NCI-H748 treated with DMSO at 0.1 percent for 48 hours (cell line): ENCODE measurements at regions not wholly inside any gene's neighbourhood (a gene's known extent, or its start where the extent isn't known, plus 50 kb on each side); places are given as distances from the start of the nearest gene placed in this dataset.
"Not testable (repeated sequence)": the region's sequence is repeated elsewhere in the genome, so short reads cannot be mapped to it uniquely, and the experiment has no call there.

Source experiments
- DNase-seq: peaks from one replicate; lab custom pipeline; 2025; lab: John Stamatoyannopoulos, UW

DNA sequence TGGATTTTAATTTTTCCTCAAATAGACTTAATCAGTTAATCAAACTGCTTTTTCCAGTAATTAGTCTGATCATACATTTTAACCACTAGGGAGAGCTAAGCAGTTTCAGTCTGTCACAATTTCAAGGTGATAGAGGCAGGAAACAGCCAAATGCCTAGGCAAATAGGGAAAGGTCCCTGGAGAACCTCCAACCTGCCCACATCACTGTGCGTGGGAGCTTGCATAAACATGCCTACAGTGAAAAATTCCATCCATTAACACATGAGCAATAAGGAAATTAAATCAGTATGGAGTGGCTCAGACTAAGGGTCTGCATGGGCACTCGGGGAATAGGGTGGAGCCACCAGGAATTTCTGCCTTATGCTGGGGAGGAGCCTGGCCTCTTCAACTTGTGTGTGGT is 74.6 kb downstream of the AASDHPPT start:
- DNase-seq: no peak

DNA sequence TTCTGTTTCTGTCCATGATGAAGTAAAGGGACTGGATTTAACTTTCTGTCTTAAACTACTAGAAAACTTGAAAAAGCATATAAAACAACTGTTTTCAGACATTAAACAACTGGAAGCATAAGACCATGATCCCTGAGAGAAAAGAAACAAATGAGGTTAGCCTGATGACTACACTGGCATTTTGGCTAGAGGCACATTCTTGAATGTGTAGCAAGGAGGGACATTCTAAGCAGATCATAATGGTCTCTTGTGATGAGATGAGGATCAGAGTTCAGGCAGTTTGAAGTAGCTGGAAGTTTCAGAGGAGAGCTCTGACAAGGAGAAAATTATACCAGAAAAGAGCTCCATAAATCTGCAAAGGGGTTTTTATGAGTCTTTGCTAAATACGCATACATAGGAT is 75.4 kb downstream of the AASDHPPT start:
- no peak for DNase-seq

DNA sequence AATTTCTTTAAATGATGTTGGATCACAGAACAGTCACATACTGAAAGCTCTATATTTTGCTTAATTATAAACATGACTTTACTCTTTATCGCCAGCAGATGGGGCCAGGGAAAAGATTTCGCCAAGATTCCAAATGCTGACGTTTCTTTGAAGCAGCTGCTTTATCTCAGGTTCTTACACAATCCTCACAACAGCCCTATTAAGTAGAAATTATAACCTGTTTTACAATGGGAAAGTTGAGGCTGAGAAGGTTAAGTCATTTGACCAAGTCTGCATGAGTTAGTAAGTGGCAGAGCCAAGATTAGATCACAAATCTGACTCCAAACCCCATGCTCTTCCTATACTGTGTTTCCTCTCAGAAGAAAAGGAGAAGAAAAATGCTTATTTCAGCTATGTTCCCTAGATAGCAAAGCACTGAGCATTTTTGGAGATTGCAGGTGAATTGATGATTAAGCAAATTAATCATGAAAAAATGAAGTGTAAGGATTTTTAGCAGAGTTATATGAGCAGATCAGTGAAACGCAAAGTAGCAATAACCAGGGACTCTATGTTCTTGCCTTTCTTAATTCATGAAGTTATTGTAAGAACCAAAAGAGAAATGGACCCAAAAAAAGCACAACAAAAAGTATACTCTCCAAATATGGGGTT is 79.0 kb downstream of the AASDHPPT start:
- DNase-seq: no peak

DNA sequence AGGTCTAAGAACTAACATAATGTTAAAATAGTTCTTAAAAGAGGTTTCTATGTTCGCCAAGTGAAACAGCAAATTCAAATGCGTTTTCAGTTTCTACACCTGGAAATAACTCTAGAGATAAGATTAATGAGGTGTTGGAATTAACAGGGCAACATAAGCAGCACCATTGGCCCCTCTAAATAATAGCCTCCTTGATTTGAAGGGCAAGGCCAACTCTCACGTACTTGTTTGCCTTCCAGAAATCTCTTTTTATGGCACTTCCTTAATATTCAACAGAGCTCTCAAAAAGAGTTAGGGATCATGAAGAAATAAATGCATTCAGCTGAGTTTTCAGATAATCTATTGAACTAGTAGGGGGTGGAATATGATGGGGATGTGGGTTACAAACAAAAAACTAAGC is 80.9 kb downstream of the AASDHPPT start:
- DNase-seq: no peak

DNA sequence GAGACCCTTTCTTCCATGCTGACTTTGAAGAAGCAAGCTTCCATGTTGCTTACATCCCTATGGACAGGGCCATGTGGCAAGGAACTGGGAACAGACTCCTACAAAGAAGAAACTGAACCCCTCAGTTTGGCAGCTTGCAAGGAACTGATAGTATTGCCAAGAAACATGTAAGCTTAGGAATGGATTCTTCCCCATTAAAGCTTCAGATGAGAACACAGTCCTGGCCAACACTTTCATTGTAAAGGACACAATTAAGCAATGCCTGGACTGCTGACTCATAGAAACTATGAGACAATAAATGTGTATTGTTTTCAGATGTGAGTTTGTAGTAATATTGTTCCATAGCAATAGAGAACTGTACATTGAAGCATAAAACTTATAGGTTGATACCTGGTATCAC is 82.4 kb downstream of the AASDHPPT start:
- no peak for DNase-seq

DNA sequence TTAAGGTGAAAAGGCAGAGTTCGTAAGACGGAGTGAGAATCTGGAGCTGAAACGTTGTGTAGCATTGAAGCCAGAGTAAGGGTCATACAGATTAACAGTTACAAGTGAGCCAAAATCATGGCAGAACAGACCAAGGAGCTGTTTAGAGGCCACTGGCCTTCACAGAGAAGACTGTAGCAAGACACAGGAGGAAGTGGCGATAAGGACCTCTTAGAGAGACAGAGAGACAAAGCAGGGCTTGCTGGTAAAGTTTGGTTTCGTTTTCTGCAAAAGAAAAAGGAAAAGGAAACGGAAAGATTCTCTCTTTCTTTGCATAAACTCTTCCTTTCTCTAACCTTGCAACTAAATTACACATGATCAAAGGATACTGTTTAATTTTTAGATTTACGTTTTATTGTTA is 83.0 kb downstream of the AASDHPPT start:
- DNase-seq: no peak

DNA sequence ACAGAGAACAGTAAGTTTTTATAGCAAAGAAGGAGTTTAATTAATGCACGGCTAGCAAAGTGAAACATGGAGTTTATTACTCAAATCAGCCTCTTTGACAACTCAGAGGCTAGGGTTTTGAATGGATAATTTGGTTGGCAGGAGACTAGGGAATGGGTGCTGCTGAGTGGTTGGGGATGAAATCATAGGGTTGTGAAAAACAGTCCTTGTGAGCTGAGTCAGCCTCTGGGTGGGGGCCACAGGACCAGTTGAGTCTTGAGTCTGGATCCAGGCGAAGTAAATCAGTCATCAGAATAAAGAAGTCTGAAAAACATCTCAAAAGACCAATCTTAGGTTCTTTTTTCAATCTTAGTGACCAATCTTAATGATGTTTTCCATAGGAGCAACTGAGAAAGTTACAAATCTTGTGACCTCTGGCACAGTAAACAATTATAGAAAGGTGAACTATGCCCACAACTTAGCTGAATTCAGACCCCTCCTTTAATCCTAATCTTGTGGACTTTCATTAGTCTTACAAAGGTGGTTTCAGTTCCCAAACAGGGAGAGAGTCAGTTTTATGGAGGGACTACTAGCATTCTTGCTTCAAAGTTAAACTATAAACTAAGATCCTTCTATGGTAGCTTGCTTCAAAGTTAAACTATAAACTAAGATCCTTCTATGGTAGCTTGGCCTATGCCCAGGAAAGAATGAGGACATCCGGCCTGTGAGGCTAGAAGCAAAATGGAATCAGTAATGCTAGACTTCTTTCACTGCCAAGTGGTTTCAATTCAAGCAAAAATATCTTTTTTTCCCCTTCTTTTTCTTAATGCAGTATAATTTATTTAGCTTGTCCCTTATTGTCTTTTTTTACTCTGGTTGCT is 84.5 kb downstream of the AASDHPPT start:
- no peak for DNase-seq

DNA sequence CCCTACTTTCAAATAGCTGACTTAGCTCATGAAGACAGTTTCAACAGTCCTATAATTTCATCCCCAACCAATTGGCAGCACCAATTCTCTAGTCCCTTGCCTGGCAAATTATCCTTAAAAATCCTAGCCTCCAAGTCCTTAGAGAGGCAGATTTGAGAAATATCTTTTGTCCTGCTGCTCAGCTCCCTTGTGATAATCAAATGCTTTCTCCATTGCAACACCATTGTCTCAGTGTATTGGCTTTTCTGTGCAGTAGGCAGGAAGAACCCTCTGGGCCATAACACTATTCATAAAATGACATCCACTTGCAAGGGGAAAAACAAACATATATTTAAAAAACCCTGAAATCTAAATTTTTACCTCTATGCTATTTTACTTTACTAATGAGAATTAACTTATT is 89.6 kb downstream of the AASDHPPT start:
- DNase-seq: no peak

DNA sequence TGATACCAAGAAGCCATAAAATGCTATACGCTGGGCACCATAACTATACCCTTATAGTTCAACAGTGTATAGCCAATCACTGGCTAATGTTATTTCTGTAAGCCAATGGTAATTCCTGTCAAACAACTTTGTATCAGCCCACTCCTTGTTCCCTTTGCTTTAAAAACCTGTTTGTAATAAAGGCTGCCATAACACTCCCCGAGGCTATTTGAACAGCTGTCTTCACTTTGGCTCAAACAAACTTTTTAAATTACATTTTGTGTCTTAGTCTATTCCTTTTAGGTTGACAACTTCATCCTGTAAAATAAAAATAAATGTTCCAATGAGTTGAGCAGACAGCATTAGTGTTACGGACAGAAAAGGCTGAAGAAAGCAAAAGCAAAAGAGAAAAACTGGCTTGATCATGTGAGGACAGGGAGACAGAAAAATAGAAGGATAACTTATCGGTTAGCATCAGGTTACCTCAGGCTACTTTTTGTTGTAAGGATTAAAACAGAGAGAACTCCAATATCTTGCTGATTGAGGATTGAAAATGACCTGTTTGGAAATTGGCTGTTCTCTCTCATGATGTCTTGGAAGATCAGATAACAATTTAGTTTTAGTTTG is 95.0 kb downstream of the AASDHPPT start:
- peak; percentile 12 for DNase-seq

DNA sequence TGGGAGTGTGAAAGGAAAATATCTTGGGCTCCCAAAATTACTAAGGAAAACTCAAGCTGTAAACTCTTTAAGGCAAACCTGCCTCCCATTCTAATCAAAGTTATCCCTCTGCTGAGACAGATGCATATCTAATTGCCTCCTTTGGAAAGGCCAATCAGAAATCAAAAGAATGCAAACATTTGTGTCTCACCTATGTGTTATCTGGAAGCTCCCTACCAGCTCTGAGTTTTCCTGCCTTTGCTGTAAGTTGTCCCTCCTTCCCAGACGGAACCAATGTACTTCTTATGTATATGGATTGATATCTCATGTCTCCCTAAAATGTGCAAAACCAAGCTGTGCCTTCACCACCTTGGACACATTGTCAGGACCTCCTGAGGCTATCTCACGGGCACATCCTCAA is 95.8 kb downstream of the AASDHPPT start:
- DNase-seq: no peak

DNA sequence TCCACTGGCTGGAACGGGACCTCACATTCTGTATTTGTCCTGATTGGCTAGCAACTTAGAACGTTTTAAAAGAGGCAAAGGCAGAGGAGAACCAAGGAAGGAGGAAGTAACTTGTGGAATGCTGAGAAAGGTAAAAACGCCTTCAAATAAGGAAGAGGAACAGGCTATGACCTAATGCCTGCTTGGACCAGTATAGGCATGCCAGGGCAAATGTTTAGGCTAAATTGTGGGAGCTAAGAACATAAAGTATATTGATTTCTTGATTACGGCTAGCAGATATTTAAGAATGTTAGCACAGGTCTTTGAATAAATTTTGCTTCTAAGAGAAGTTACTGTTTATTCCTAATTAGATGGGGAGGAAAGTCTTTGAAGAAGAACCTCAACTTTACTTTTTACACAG is 96.5 kb downstream of the AASDHPPT start:
- DNase-seq: not testable (repeated sequence)

DNA sequence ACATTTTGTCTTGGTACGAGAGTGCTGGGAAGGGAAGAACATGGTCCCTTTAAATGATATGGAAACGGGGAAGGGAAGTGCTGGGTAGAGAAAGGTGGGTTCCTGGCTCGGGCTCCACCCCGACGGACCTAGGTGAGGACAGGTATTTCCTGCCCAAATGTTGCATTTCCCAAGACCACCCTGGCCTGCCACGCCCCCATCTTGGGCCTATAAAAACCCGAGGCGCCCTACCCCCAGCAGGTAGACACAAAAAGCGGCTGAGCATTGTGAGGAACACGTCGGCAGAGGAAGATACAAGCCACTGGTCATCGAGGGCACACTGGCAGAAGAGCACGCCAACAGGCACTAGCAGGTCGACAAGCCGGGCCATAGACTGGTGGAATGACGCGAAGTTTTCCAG is 99.4 kb downstream of the AASDHPPT start:
- DNase-seq: no peak

DNA sequence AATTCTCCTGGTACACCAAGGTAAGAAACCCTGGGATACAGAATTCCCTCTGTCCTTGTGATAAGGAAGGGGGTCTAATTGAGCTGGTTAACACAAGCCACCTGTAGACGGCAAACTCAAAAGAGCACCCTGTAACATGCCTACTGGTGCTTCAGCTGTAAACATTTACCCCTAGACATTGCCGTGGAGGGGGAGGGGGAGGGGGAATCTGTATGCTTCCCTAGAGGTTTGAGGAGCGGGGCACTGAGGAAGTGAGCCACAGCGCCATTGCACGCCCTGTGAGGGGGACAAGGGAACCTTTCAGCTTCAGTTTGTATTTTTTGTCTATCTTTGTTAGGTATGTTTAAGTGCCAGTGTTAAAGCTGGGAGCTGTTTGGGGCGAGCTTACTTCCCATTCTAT is 99.8 kb downstream of the AASDHPPT start:
- no peak for DNase-seq

DNA sequence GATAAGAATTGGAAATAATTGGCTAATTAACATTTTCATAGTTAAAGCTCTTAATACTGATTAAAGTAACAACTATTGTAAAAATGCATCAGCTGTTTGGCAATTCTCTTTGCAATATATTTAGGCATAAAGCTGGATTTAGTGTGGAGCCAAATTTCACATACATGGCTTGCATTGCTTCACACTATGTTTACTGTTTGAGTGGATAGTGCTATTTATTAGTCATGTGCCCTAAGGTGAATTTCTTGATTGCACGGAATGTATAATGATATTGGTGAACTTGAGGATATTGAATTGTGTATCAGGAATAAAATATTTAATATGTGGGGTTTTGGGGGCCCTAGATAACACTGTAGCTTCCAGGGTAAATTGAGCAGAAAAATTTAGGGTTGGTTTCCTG is 100.9 kb downstream of the AASDHPPT start:
- no peak for DNase-seq

DNA sequence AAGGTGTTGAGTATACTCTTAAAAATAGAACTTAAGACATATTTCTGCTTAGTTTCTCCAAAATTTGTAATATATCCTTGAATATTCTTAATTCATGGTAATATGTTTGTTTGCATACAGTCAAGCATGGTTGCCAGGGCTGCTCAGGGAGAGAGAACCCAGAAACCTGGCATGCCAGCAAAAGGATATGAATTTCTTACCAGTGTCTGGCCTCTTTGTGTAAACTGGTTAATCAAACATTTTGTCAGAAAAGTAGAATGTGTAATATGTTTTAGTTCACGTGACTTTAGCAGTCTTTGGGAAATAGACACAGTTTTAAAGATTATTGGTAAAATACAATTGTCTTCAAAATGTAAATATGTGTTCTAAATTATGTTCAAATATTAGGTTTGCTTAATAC is 101.6 kb downstream of the AASDHPPT start:
- DNase-seq: no peak

DNA sequence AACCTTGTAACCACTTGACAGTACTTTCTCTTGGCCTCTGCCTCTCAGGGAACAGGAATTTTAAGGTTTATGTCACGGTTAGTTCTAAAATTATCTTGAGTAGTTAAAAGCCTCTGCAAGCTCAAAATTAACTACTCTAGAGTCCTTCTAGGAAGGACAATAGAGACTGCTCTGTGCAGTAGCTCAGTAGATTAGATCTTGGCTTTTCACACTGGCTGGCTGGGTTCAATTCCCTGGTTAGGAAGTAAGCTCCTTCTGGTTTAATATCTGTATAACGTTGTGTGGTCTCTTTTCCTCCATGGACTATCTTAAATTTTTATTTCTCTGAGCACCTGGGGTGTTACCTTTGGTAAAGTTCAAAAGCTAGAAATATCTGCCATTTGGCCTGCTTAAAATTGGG is 109.2 kb downstream of the AASDHPPT start:
- DNase-seq: no peak

DNA sequence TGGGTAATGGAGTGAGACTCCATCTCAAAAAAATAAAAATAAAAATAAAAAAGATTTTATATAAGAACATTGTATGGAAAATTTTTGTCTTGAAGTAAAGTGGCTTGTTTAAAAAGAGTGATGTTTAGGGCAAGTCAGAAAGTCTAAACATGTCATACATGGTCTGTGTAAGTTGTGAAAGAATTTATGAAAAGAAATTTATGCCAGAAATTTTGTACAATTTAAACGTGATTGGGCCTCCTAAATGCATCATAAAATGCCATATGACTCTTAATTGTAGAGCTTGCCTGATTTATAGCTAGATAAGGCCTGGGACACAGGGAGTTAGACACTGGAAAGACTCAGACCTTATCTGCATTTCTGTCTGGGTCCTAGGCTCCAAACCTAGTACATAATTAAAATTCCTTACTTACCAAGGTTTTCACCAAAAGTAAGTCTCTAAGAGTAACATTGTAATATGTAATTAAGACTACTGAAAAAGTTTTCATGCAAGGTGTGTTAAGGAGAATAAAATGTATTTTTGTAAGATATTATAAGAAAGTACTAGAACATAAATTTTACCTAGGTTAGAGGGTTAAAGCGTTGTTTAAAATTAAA is 110.5 kb downstream of the AASDHPPT start:
- no peak for DNase-seq

DNA sequence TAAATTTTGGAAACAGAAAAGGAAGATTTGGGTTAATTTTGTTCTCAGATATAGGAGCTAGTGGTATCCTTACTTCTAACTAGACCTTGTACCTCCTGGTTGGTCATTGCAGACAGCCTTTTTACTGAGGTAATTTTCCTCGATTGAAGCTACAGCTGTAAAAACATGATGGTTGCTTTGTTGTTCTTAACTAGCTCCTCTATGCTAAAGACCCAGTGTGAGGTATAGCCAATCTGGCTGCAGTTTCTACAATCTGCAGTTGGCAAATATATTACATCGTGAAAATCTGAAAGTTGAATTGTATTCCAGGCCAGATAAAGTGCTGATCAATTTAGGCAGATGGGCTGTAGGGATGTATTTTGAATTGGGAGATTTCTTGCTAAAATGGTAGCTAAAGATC is 116.5 kb downstream of the AASDHPPT start:
- no peak for DNase-seq

DNA sequence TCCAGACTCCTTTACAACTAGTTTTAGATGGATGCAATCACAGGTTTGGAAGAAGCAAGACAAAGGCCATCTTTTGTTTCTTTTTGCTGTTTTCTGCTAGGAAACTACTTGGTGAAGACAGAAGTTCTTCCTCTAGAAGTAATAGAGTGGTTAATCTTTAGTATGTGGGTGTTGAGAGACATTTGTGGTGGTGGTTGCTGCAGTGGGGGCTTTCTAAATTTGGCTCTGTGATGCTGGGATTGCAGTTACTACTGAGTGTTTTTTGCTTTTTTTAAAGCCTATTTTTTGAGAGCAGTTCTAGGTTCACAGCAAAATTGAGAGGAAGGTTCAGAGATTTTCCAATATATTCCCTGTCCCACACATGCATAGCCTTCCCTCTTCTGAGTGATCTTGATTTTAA is 120.0 kb downstream of the AASDHPPT start:
- no peak for DNase-seq

DNA sequence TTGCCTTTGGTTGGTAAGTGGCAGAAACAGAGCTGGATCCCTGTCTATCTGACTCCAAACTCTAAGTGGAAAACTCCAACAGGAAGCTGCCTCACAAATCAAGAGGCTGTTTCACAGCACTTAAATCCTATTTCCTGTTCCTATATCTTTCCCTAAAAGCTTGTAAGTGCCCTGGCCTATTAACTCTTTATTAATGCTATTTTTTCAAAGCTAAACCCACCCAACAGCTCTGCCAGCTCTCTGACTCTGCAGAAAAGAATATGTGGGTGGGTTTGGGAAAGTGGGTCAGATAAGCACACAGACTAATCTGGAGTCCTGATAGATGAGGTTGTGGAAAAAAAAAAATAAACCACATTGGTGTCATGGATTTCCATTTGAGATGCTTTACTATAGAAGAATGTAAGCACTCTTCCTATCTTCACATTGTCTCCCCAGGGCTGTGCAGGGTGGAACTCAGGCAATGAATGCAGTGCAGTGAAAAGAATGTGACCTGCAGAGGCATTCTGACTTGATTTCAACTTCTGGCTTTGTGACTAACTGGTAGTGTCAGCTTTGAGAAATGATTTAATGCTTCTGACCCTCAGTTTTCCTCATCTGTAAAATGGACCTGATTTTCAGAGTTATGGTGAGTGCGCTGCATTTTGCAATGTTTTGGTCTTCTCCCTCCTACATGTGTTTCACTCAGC is 125.6 kb downstream of the AASDHPPT start:
- DNase-seq: no peak

DNA sequence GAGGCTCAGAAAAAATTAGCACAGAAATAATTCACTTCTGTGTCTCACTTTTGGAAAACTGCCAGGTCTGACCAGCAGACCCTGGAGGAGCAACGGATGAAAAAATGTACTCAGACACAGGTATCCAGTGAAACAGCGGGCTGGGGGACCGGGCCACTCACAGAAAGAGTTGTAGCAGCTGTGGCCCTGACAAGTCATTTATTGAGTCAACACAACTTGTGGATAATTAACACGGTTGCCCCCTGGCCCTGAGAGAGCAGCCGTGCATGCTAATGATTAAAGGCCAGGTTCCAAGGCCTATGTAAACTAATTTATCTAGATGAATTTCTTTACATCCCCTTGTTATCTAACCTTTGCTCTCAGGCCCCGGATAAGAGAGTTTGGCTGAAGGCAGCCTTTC is 131.3 kb downstream of the AASDHPPT start:
- no peak for DNase-seq

DNA sequence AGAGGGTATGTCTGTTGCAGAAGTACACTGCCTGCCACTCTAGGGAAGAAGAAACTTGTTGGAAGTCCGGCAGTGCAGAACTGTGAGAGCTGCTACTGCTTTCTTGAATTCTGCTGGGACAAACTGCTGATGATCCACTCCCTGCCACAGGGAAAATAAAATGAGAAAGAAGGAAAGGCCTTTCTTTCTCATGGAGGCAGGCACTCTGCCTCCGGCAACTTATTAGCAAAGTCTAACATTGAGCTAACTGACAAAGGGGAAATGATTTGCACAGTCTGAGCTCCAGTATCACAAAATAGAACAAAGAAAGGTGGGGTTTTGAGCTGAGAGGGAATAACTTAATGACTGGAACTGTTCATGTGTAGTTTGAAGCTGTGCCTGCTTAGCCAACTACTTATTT is 134.6 kb downstream of the AASDHPPT start:
- DNase-seq: no peak
